ENCODE measurements at regions not wholly inside any gene's neighbourhood (a gene's known extent, or its start where the extent isn't known, plus 50 kb on each side); places are given as distances from the start of the nearest gene placed in this dataset.

GRCh38 chr12:116631619-116632018 is 72.4 kb downstream of the MAP1LC3B2 start:
- TF ChIP-seq, protein P1, sequence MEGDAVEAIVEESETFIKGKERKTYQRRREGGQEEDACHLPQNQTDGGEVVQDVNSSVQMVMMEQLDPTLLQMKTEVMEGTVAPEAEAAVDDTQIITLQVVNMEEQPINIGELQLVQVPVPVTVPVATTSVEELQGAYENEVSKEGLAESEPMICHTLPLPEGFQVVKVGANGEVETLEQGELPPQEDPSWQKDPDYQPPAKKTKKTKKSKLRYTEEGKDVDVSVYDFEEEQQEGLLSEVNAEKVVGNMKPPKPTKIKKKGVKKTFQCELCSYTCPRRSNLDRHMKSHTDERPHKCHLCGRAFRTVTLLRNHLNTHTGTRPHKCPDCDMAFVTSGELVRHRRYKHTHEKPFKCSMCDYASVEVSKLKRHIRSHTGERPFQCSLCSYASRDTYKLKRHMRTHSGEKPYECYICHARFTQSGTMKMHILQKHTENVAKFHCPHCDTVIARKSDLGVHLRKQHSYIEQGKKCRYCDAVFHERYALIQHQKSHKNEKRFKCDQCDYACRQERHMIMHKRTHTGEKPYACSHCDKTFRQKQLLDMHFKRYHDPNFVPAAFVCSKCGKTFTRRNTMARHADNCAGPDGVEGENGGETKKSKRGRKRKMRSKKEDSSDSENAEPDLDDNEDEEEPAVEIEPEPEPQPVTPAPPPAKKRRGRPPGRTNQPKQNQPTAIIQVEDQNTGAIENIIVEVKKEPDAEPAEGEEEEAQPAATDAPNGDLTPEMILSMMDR (IDR thresholded peaks at IDR 0.05; ENCODE audit: low read depth, low read length): no peak
- DNase-seq (ENCODE audit: extremely low read depth, low read depth): no peak

- no peak for DNase-seq (ENCODE audit: extremely low read depth, low read depth)
- TF ChIP-seq, protein P1 (IDR thresholded peaks at IDR 0.05; ENCODE audit: low read depth, low read length): no peak
Measured at GRCh38 chr12:116630762-116631161, 71.6 kb downstream of the MAP1LC3B2 start.

- TF ChIP-seq, protein P1 (IDR thresholded peaks at IDR 0.05; ENCODE audit: low read depth, low read length): no peak
- DNase-seq (ENCODE audit: extremely low read depth, low read depth): no peak
Measured at GRCh38 chr12:116629480-116629879, 70.3 kb downstream of the MAP1LC3B2 start.

- DNase-seq (ENCODE audit: extremely low read depth, low read depth): no peak
Measured at GRCh38 chr12:116628989-116629388, 69.8 kb downstream of the MAP1LC3B2 start.

GRCh38 chr12:116628450-116628793 is 69.2 kb downstream of the MAP1LC3B2 start:
- no peak for DNase-seq (ENCODE audit: extremely low read depth, low read depth)
- TF ChIP-seq, protein P1 (IDR thresholded peaks at IDR 0.05; ENCODE audit: low read depth, low read length): no peak

More at GRCh38 chr12:116628989-116629388, 69.8 kb downstream of the MAP1LC3B2 start:
- TF ChIP-seq, protein P1 (IDR thresholded peaks at IDR 0.05; ENCODE audit: low read depth, low read length): no peak
